ENCODE measurements at regions not wholly inside any gene's neighbourhood (a gene's known extent, or its start where the extent isn't known, plus 50 kb on each side); places are given as distances from the start of the nearest gene placed in this dataset.

DNA sequence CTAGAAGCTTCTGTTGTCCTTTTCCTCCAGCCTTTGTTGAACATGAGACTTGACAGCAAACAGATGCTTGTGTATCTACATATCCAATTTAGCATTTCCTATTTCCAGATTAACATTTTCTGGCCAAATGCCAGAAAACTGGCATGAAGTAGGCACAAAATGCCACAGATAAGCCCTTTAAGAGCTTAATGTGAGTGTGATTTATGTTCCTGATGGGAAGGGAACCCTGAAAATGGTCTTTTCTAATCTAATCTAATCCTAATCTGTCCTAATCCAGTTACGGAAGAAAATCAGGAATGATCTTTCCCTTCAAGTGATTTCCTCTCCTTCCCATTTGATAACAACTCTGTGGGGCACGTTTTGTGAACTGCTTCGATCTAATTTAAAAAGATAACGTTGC, 133.0 kb upstream of the C1QTNF7 start:
- TF ChIP-seq, protein P1, sequence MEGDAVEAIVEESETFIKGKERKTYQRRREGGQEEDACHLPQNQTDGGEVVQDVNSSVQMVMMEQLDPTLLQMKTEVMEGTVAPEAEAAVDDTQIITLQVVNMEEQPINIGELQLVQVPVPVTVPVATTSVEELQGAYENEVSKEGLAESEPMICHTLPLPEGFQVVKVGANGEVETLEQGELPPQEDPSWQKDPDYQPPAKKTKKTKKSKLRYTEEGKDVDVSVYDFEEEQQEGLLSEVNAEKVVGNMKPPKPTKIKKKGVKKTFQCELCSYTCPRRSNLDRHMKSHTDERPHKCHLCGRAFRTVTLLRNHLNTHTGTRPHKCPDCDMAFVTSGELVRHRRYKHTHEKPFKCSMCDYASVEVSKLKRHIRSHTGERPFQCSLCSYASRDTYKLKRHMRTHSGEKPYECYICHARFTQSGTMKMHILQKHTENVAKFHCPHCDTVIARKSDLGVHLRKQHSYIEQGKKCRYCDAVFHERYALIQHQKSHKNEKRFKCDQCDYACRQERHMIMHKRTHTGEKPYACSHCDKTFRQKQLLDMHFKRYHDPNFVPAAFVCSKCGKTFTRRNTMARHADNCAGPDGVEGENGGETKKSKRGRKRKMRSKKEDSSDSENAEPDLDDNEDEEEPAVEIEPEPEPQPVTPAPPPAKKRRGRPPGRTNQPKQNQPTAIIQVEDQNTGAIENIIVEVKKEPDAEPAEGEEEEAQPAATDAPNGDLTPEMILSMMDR (conservative IDR thresholded peaks at IDR 0.05; ENCODE audit: low read depth, low read length), result no peak
- TF ChIP-seq EZH2 (IDR thresholded peaks at IDR 0.05; ENCODE audit: borderline replicate concordance, low read depth, low read length, poor library complexity, severe bottlenecking), result no peak
- no TSS peak for BruUV-seq (replicated peaks)
- CTCF ChIA-PET, result no interaction called here
- intact Hi-C loops (cut with micrococcal nuclease; ENCODE audit: unreplicated experiment), result loop anchor here (5.0 kb wide), 1 partner anchor 112 kb away; no protein-coding TSS in a partner anchor
- H3K4me3 ChIP-seq (ENCODE audit: low read depth, low read length, poor library complexity, severe bottlenecking), result no peak overlapping the region
- DNase-seq (ENCODE audit: low spot score), result peak; percentile 91
- no peaks in the 10 kb centered on the region for H3K9me3 ChIP-seq (ENCODE audit: low read depth, low read length, poor library complexity, severe bottlenecking)
- H3K36me3 ChIP-seq (ENCODE audit: insufficient read depth, low read length, poor library complexity, severe bottlenecking), result no peaks in the 10 kb centered on the region
- H3K27me3 ChIP-seq (replicated peaks; ENCODE audit: insufficient read depth, low read depth, low read length, poor library complexity), result peaks cover 8% of the 10 kb centered on the region
- POLR2A ChIA-PET (ENCODE audit: low non-redundant PET), result no interaction called here
- H3K27ac ChIP-seq (ENCODE audit: low read depth, low read length, poor library complexity, severe bottlenecking), result no peak overlapping the region
- peaks cover 80% of the 10 kb centered on the region for H3K4me1 ChIP-seq (ENCODE audit: insufficient read depth, low read length, poor library complexity, severe bottlenecking)

GRCh38 chr4:15295421-15296162, 132.2 kb upstream of the C1QTNF7 start:
- Histone ChIP-seq H3K27ac (ENCODE audit: low read depth, low read length, poor library complexity, severe bottlenecking) (no peak overlapping the region), H3K4me3 (ENCODE audit: low read depth, low read length, poor library complexity, severe bottlenecking) (no peak overlapping the region), H3K4me1 (ENCODE audit: insufficient read depth, low read length, poor library complexity, severe bottlenecking) (peaks cover 78% of the 10 kb centered on the region), H3K36me3 (ENCODE audit: insufficient read depth, low read length, poor library complexity, severe bottlenecking) (no peaks in the 10 kb centered on the region), H3K27me3 (replicated peaks; ENCODE audit: insufficient read depth, low read depth, low read length, poor library complexity) (peaks cover 15% of the 10 kb centered on the region), H3K9me3 (ENCODE audit: low read depth, low read length, poor library complexity, severe bottlenecking) (no peaks in the 10 kb centered on the region)
- ChIA-PET CTCF (no interaction called here), POLR2A (ENCODE audit: low non-redundant PET) (no interaction called here)
- intact Hi-C loops (cut with micrococcal nuclease; ENCODE audit: unreplicated experiment), result loop anchor here (5.0 kb wide), 1 partner anchor 112 kb away; no protein-coding TSS in a partner anchor
- peak; percentile 87 for DNase-seq (ENCODE audit: low spot score)
- BruUV-seq (replicated peaks), result no TSS peak
- TF ChIP-seq EZH2 (IDR thresholded peaks at IDR 0.05; ENCODE audit: borderline replicate concordance, low read depth, low read length, poor library complexity, severe bottlenecking), result no peak
- TF ChIP-seq, protein P1 (conservative IDR thresholded peaks at IDR 0.05; ENCODE audit: low read depth, low read length), result no peak

DNA sequence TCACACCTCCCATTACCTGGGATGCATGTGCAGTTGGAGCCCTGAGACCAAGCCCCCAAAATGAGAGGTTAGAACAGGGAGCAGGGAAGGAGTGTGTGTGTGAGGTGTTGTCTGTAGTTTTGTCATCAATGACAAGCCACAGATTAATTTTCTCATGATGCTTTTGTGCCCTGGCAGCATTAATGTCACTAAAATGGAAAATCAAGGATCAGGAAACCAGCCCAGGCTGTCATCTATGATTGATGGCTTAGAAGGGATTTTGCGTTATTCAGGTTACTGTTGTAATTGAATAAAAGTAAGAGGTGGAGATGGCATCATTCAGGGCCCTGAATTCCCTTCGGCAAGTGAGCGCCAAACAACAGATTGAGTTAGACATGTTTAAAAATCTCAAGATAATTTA, 130.5 kb upstream of the C1QTNF7 start:
- no peak overlapping the region for H3K27ac ChIP-seq (ENCODE audit: low read depth, low read length, poor library complexity, severe bottlenecking)
- H3K4me3 ChIP-seq (ENCODE audit: low read depth, low read length, poor library complexity, severe bottlenecking), result no peak overlapping the region
- no peaks in the 10 kb centered on the region for H3K9me3 ChIP-seq (ENCODE audit: low read depth, low read length, poor library complexity, severe bottlenecking)
- DNase-seq (ENCODE audit: low spot score), result no peak
- peaks cover 28% of the 10 kb centered on the region for H3K27me3 ChIP-seq (replicated peaks; ENCODE audit: insufficient read depth, low read depth, low read length, poor library complexity)
- H3K4me1 ChIP-seq (ENCODE audit: insufficient read depth, low read length, poor library complexity, severe bottlenecking), result peaks cover 62% of the 10 kb centered on the region
- BruUV-seq (replicated peaks), result no TSS peak
- ChIA-PET POLR2A (ENCODE audit: low non-redundant PET) (no interaction called here), CTCF (no interaction called here)
- TF ChIP-seq, protein P1 (conservative IDR thresholded peaks at IDR 0.05; ENCODE audit: low read depth, low read length), result no peak
- no peak for TF ChIP-seq EZH2 (IDR thresholded peaks at IDR 0.05; ENCODE audit: borderline replicate concordance, low read depth, low read length, poor library complexity, severe bottlenecking)
- H3K36me3 ChIP-seq (ENCODE audit: insufficient read depth, low read length, poor library complexity, severe bottlenecking), result no peaks in the 10 kb centered on the region
- intact Hi-C loops (cut with micrococcal nuclease; ENCODE audit: unreplicated experiment), result loop anchor here (5.0 kb wide), 1 partner anchor 110 kb away; no protein-coding TSS in a partner anchor

All from A673 (cell line).